ENCODE measurements at regions not wholly inside any gene's neighbourhood (a gene's known extent, or its start where the extent isn't known, plus 50 kb on each side); places are given as distances from the start of the nearest gene placed in this dataset.

DNA sequence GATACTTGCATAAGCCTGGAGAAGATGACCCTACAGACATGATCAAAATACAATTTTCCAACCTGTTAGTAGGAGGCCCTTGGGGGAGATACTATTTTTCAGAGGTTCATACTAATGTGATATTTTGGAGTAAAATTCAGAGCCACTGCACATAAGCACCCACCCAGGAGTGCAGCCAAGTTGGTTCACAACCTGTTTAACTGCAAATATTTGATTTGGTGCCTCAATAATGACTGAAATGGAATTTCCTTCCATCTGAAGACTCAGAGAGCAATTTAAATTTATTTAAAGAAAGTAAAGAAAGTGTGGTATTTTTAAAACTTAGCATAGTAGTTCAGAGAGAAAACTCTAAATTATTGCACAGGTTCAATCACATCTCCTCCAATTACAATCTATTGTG, 77.5 kb upstream of the FBN2 start:
- TF ChIP-seq, protein P1, sequence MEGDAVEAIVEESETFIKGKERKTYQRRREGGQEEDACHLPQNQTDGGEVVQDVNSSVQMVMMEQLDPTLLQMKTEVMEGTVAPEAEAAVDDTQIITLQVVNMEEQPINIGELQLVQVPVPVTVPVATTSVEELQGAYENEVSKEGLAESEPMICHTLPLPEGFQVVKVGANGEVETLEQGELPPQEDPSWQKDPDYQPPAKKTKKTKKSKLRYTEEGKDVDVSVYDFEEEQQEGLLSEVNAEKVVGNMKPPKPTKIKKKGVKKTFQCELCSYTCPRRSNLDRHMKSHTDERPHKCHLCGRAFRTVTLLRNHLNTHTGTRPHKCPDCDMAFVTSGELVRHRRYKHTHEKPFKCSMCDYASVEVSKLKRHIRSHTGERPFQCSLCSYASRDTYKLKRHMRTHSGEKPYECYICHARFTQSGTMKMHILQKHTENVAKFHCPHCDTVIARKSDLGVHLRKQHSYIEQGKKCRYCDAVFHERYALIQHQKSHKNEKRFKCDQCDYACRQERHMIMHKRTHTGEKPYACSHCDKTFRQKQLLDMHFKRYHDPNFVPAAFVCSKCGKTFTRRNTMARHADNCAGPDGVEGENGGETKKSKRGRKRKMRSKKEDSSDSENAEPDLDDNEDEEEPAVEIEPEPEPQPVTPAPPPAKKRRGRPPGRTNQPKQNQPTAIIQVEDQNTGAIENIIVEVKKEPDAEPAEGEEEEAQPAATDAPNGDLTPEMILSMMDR (conservative IDR thresholded peaks at IDR 0.05): no peak
- H3K9me3 Mint-ChIP-seq: peaks cover 6% of the 10 kb centered on the region
- H3K27ac Mint-ChIP-seq: no peak overlapping the region
- no peak overlapping the region for H3K4me3 Mint-ChIP-seq
- peaks cover under 1% of the 10 kb centered on the region for H3K4me1 Mint-ChIP-seq (ENCODE audit: unreplicated experiment)
- H3K27me3 Mint-ChIP-seq: no peaks in the 10 kb centered on the region
- no peak for DNase-seq (ENCODE audit: extremely low spot score, unreplicated experiment)
- H3K36me3 Mint-ChIP-seq: no peaks in the 10 kb centered on the region

DNA sequence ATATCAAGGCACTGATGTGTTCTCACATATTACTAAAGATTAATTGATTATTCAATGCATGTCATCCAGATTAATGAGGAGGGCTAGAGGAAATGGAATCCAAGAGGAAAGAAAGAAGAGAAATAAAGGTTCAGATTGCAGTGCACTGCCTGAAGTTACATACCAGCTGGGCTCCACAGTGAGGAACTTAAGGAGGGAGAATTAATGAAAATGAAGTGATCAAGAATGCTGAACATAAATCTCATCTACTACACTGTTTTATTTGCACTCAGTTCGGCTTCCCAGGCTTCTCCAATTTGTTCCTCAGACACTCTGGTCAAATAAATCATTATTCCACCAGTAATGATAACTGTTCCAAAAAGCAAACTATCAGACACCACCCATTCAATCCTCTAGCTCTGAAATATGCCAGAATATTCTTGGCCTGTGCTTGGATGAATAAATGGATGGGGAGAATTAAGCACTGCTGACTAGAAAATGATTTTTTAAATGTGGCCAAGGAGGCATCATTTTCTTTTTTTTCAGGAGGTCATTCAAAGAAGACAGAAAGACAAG, 88.6 kb upstream of the FBN2 start:
- Mint-ChIP-seq H3K9me3 (no peaks in the 10 kb centered on the region), H3K27me3 (no peaks in the 10 kb centered on the region), H3K27ac (no peak overlapping the region), H3K4me3 (no peak overlapping the region), H3K36me3 (no peaks in the 10 kb centered on the region), H3K4me1 (ENCODE audit: unreplicated experiment) (peaks cover 8% of the 10 kb centered on the region)
- no peak for DNase-seq (ENCODE audit: extremely low spot score, unreplicated experiment)
- TF ChIP-seq, protein P1 (conservative IDR thresholded peaks at IDR 0.05): no peak

DNA sequence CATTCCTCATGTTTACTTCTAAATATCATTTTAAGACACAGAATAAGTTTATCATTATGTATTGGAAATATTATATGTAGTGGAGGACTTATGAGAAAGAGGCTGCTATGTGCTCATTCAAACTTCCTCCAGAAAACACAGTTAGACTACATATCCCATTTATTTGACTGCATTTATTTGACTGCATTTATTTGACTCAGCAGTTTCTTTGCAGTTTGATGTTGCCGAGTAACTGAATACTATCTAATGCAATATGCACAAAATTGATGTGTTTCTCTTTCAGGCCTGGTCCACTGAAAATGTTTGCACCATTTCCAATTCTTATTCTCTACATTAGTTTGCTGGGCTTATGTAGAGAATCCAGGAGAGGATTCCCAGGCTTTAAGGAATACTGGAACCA, 89.9 kb upstream of the FBN2 start:
- peaks cover 8% of the 10 kb centered on the region for H3K9me3 Mint-ChIP-seq
- no peaks in the 10 kb centered on the region for H3K36me3 Mint-ChIP-seq
- H3K27me3 Mint-ChIP-seq: no peaks in the 10 kb centered on the region
- TF ChIP-seq, protein P1 (conservative IDR thresholded peaks at IDR 0.05): no peak
- no peak overlapping the region for H3K27ac Mint-ChIP-seq
- peaks cover 8% of the 10 kb centered on the region for H3K4me1 Mint-ChIP-seq (ENCODE audit: unreplicated experiment)
- DNase-seq (ENCODE audit: extremely low spot score, unreplicated experiment): no peak
- H3K4me3 Mint-ChIP-seq: no peak overlapping the region

DNA sequence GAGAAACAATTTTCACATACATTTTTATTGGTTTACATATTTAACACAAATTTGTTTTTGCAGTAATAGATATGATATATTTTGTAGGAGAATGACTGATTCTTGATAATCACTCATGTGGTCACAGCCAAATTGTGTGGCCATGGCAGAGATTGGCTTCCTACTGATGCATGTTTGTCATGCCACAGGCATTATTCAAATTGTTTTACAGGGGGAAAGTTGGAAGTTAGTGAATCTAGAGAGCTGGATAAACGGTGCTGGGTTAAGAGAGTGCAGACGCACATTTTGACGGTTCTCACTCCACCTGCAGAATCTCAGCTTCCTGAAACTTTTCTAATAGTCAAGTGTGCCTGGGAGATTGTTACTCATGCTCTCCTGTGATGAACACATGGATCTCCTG, 91.1 kb upstream of the FBN2 start:
- no peak overlapping the region for H3K4me3 Mint-ChIP-seq
- no peak overlapping the region for H3K27ac Mint-ChIP-seq
- no peaks in the 10 kb centered on the region for H3K27me3 Mint-ChIP-seq
- no peaks in the 10 kb centered on the region for H3K36me3 Mint-ChIP-seq
- TF ChIP-seq, protein P1 (conservative IDR thresholded peaks at IDR 0.05): no peak
- DNase-seq (ENCODE audit: extremely low spot score, unreplicated experiment): no peak
- peaks cover 12% of the 10 kb centered on the region for H3K9me3 Mint-ChIP-seq
- H3K4me1 Mint-ChIP-seq (ENCODE audit: unreplicated experiment): peaks cover 8% of the 10 kb centered on the region

DNA sequence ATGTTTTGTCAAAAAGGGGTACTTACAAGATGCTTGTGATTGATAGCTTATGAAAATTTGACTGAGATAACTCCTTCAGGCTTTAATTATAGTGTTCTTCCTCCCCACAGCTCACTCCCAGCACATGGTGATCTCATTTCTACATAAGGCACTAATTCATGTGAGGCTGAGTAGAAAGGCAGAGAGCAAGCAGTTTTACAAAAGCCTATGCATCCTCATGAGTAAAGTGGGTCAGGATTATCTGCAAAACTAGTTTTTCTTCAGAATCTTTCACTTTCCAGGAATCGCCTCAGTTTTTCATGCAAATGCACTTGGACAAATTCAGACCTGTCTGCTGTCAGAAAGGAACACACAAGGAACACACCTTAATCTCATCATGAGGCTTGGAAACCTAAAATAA, 92.1 kb upstream of the FBN2 start:
- Mint-ChIP-seq H3K4me1 (ENCODE audit: unreplicated experiment) (peaks cover 8% of the 10 kb centered on the region), H3K36me3 (no peaks in the 10 kb centered on the region), H3K27me3 (no peaks in the 10 kb centered on the region), H3K9me3 (peaks cover 14% of the 10 kb centered on the region), H3K27ac (no peak overlapping the region), H3K4me3 (no peak overlapping the region)
- DNase-seq (ENCODE audit: extremely low spot score, unreplicated experiment): no peak
- TF ChIP-seq, protein P1 (conservative IDR thresholded peaks at IDR 0.05): no peak

DNA sequence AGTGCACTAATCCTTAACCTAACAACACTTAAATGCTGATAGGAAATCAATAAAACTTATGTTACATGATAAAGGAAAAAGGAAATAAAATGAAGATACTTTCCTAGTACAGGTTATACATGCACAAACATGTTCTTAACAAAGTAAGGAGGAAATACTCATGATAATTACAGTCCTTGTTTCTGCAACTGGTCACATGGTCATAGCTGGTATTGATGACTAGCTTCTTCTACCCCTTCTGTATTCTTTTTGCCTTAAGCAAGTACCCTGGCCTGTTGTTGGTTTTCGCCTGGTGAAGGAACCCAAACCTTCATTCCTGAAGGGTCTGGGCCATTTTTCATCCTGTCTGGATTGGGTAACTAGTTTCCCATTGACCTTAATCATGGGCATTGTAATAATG, 93.7 kb upstream of the FBN2 start:
- DNase-seq (ENCODE audit: extremely low spot score, unreplicated experiment): no peak
- H3K4me3 Mint-ChIP-seq: no peak overlapping the region
- TF ChIP-seq, protein P1 (conservative IDR thresholded peaks at IDR 0.05): no peak
- no peak overlapping the region for H3K27ac Mint-ChIP-seq
- peaks cover 2% of the 10 kb centered on the region for H3K4me1 Mint-ChIP-seq (ENCODE audit: unreplicated experiment)
- no peaks in the 10 kb centered on the region for H3K36me3 Mint-ChIP-seq
- peaks cover 18% of the 10 kb centered on the region for H3K9me3 Mint-ChIP-seq
- no peaks in the 10 kb centered on the region for H3K27me3 Mint-ChIP-seq
